NCI-H526 (cell line): ENCODE measurements at regions not wholly inside any gene's neighbourhood (a gene's known extent, or its start where the extent isn't known, plus 50 kb on each side); places are given as distances from the start of the nearest gene placed in this dataset.
A peak's percentile ranks its signal among the peaks of the same experiment; 100 is the strongest.
"Not testable (repeated sequence)": the region's sequence is repeated elsewhere in the genome, so short reads cannot be mapped to it uniquely, and the experiment has no call there.

Experiments
- DNase-seq, 2 experiments: peaks; one replicate each; lab custom pipeline; 2025; lab: John Stamatoyannopoulos, UW

GRCh38 chr16:23013484-23013883 is 135.8 kb downstream of the USP31 start:
- DNase-seq: peak in 1 of 2 experiments; percentile 18

DNA sequence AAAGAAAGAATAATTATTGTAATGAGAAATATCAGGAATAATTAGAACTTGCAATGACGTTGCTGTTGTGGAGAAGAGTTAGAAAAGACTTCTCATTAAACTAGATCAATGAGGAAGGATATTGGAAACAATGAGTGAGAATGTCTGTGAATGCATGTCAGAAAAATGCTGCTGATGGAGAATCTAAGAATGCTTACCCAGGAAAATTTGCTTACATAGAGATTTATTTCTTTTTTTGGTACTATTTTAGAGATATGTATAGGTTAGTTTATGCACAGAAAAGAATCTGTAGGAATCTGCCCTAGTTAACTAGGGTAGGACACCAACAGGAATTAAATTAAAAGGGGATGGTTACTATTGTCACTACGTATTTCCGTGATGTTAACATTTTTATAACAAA is 140.2 kb downstream of the USP31 start:
- no peak for DNase-seq

DNA sequence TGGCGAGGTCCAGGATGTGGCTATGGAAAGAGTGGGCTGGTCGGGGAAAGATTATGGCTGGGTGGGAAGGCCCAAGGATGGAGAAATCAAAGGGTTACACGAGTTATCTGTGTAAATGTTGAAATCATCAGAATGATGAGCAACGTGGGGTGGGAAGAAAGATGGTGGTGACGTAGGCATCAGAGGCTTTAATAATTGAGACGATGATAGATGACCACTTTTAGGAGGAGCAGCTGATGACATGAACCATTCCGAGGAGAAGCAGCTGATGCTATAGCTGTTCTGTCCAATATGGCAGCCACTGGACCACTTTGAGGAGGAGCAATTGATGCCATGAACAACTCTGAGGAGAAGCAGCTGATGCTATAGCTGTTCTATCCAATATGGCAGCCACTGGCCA is 141.2 kb downstream of the USP31 start:
- DNase-seq: no peak

DNA sequence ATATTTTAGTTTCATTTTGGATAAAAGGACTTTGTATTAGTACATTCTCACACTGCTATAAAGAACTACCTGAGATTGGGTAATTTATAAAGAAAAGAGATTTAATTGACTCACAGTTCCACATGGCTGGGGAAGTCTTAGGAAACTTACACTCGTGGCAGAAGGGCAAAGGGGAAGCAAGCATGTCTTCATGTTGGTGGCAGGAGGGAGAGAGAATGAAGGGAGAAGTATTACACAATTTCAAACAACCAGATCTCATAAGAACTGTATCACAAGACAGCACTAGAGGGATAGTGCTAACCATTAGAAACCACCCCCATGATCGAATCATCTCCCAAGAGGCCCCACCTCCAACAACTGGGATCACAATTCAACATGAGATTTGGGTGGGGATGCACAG is 142.9 kb downstream of the USP31 start:
- DNase-seq: no peak

- no peak for DNase-seq
Observed at GRCh38 chr16:23005951-23006350, 143.3 kb downstream of the USP31 start.

- DNase-seq: no peak
Observed at GRCh38 chr16:22989598-22989997, 159.7 kb downstream of the USP31 start.

DNA sequence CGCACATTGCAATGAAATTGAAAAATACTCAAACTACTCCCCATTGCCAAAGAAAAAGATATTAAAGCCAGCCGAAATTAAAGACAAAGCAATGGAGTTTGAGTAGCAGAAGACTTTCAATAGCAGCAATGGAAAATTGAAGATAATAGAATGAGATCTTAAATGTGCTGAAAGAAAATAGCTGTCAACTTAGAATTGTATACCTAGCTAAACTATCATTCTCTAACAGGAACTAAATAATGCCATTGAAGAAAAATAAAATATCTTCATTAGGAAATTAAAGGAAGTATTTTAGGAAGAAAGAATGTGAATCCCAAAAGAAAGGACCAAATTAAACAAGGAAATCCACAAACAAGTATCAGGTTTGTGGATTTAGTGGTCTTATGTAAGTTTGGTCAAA is 165.6 kb downstream of the USP31 start:
- no peak for DNase-seq

- not testable (repeated sequence) for DNase-seq
Observed at GRCh38 chr16:22980514-22980913, 166.6 kb downstream of the HS3ST2 start.

- no peak for DNase-seq
Observed at GRCh38 chr16:22979038-22979437, 165.1 kb downstream of the HS3ST2 start.

- DNase-seq: peak in 1 of 2 experiments; percentile 9
Observed at GRCh38 chr16:22977294-22977697, 163.3 kb downstream of the HS3ST2 start.

GRCh38 chr16:22973522-22973921 is 159.6 kb downstream of the HS3ST2 start:
- no peak for DNase-seq

DNA sequence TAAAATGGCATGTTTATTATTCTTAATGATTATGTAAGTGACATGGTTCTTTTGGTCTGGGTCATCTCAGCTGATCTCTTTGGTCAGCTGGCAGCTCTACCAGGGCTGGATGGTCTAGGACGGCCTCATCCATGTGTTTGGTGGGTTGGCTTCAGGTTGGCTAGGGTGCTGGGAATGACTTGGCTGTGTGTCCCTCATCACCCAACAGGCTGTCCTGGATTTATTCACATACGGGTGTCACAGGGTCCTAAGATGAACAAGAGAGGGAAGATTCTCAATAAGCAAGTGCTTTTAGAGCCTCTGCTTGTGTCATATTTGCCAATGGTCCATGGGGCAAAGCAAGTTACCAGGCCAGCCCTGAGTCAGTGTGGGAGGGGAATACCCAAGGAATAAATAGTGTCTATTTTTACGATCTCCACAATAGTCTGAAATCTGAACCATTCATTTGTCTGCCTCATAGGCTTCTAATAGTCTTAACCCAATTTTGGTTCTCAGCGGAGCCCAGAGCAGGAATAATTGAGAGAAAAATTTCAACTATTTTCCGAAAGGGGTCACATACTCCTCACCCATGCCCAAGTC is 157.5 kb downstream of the HS3ST2 start:
- DNase-seq: no peak

DNA sequence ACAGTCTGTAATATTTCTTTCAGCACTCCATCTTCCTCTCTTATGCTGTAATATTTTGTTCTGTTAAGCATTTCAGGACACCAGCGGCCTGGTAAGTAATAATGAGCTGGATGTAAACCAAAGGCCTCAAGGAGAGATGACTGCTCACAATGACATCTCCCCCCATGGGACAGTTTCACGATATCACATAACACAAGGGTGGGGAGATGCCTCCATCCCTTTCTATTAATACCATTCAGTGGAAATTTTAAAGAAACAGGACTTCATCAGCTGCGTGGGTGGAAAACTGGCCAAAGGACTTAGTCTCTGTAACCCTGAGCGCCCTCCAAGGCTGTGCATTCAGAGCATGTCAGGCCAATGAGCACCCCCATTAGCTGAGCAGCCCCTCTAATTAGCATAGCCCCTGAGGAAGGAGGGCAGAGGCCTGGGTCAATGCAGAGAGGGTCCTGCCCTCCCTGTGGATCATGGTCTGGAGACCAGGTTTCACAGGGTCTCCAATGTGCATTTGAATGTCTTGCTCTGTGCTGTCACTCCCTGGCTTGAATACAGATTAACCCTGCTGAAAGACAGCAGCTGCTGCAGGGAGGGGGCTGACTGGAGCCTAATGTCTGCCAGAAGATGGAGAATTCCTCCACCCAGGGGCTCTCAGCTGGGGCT is 156.4 kb downstream of the HS3ST2 start:
- DNase-seq: no peak

GRCh38 chr16:22969567-22969966 is 155.6 kb downstream of the HS3ST2 start:
- DNase-seq: no peak

GRCh38 chr16:22968931-22969330 is 155.0 kb downstream of the HS3ST2 start:
- no peak for DNase-seq

- DNase-seq: no peak
Observed at GRCh38 chr16:22967521-22968095, 153.6 kb downstream of the HS3ST2 start.
